Liver (tissue), 8 donors: ENCODE measurements at regions not wholly inside any gene's neighbourhood (a gene's known extent, or its start where the extent isn't known, plus 50 kb on each side); places are given as distances from the start of the nearest gene placed in this dataset.

Experiments
- DNase-seq: peaks from one replicate; pipeline ENCODE4 v3.0.0-alpha.2; 2017; ENCODE audit warnings: low spot score
- H3K27ac ChIP-seq, 2 donors: one replicate each; pipeline ENCODE4 v1.7.0; 2013; ENCODE audit warnings: inconsistent platforms in 2 of 2, low read length in 2 of 2, control low read depth in 1 of 2, low read depth in 1 of 2, mild to moderate bottlenecking in 1 of 2
- H3K27me3 ChIP-seq, 4 donors: one replicate each; pipeline versions ENCODE4 v1.6.1 to v1.7.0; 2013; ENCODE audit warnings: low read length in 3 of 4, inconsistent platforms in 1 of 4, mild to moderate bottlenecking in 1 of 4, moderate library complexity in 1 of 4; ENCODE audit not compliant: control insufficient read depth in 4 of 4, insufficient read depth in 4 of 4
- H3K36me3 ChIP-seq, 4 donors: one replicate each; pipeline versions ENCODE4 v1.6.1 to v1.7.0; 2013; ENCODE audit warnings: low read length in 3 of 4, mild to moderate bottlenecking in 3 of 4, low read depth in 1 of 4, moderate library complexity in 1 of 4; ENCODE audit not compliant: control insufficient read depth in 4 of 4, insufficient read depth in 3 of 4
- H3K4me1 ChIP-seq, 4 donors: one replicate each; pipeline versions ENCODE4 v1.6.1 to v1.7.0; 2013; ENCODE audit warnings: low read length in 3 of 4, mild to moderate bottlenecking in 3 of 4, moderate library complexity in 1 of 4; ENCODE audit not compliant: control insufficient read depth in 4 of 4, insufficient read depth in 4 of 4
- H3K4me3 ChIP-seq, 3 donors: one replicate each; pipeline versions ENCODE4 v1.6.1 to v1.7.0; 2013; ENCODE audit warnings: low read length in 3 of 3, control low read depth in 1 of 3, low read depth in 1 of 3, mild to moderate bottlenecking in 1 of 3
- H3K9ac ChIP-seq, 2 donors: one replicate each; pipeline ENCODE4 v1.7.0; 2013; ENCODE audit warnings: low read length in 2 of 2, mild to moderate bottlenecking in 2 of 2, moderate library complexity in 2 of 2, control low read depth in 1 of 2, low read depth in 1 of 2
- H3K9me3 ChIP-seq, 4 donors: one replicate each; pipeline versions ENCODE4 v1.6.1 to v1.7.0; 2013; ENCODE audit warnings: low read length in 3 of 4; ENCODE audit not compliant: control insufficient read depth in 4 of 4
- FOXA1 ChIP-seq: IDR thresholded peaks from 2 replicates; pipeline ENCODE4 v1.6.1; 2016; ENCODE audit warnings: antibody characterized with exemption
- FOXA2 ChIP-seq: IDR thresholded peaks from 2 replicates; pipeline ENCODE4 v1.6.1; 2016; ENCODE audit warnings: antibody characterized with exemption
- GABPA ChIP-seq, 2 donors: IDR thresholded peaks in 1 of 2; conservative IDR thresholded peaks in 1 of 2; 2 replicates each; pipeline ENCODE4 v1.6.1; 2016; ENCODE audit warnings: antibody characterized with exemption in 2 of 2, mild to moderate bottlenecking in 1 of 2, moderate library complexity in 1 of 2
- JUND ChIP-seq, 2 donors: IDR thresholded peaks; 2 replicates each; pipeline ENCODE4 v1.6.1; 2016; ENCODE audit warnings: antibody characterized with exemption in 2 of 2
- NR2F2 ChIP-seq: IDR thresholded peaks from 2 replicates; pipeline ENCODE4 v1.6.1; 2016; ENCODE audit warnings: antibody characterized with exemption
- RAD21 ChIP-seq, 2 donors: IDR thresholded peaks; 2 replicates each; pipeline ENCODE4 v1.6.1; 2016; ENCODE audit warnings: antibody characterized with exemption in 2 of 2, mild to moderate bottlenecking in 2 of 2
- RXRA ChIP-seq, 2 donors: IDR thresholded peaks; 2 replicates each; pipeline ENCODE4 v1.6.1; 2017 to 2018; ENCODE audit warnings: antibody characterized with exemption in 2 of 2, mild to moderate bottlenecking in 1 of 2
- SP1 ChIP-seq: IDR thresholded peaks from 2 replicates; pipeline ENCODE4 v1.6.1; 2018; ENCODE audit warnings: antibody characterized with exemption, mild to moderate bottlenecking
- YY1 ChIP-seq: IDR thresholded peaks from 2 replicates; pipeline ENCODE4 v1.6.1; 2016; ENCODE audit warnings: antibody characterized with exemption, mild to moderate bottlenecking
- WGBS: extraction: QIAGEN DNeasy Blood & Tissue Kit; methylation state at CpG from one replicate; pipeline ENCODE4 v1.1.7; 2013; 5-methylcytosine and 5-hydroxymethylcytosine counted together
- TF ChIP-seq, protein P1 (sequence below): fragments of 150-350 bp; IDR thresholded peaks from 2 replicates; pipeline ENCODE4 v1.5.1; 2017; ENCODE audit warnings: improper control_type of control experiment, low read depth, low read length; ENCODE audit not compliant: missing input control
- TF ChIP-seq, protein P2 (sequence below): IDR thresholded peaks from 2 replicates; pipeline ENCODE4 v1.6.1; 2016; ENCODE audit warnings: antibody characterized with exemption
- TF ChIP-seq, protein P3 (sequence below): IDR thresholded peaks from 2 replicates; pipeline ENCODE4 v1.6.1; 2016; ENCODE audit warnings: antibody characterized with exemption
- TF ChIP-seq, protein P4 (sequence below): IDR thresholded peaks from 2 replicates; pipeline ENCODE4 v1.6.1; 2016; ENCODE audit warnings: antibody characterized with exemption, mild to moderate bottlenecking
- TF ChIP-seq, protein P5 (sequence below): IDR thresholded peaks from 2 replicates; pipeline ENCODE4 v1.6.1; 2016; ENCODE audit warnings: antibody characterized with exemption
- donor health status: healthy.
- donor health status: healthy.
- donor health status: healthy.
- donor health status: healthy.
- donor health status: healthy.

DNA sequence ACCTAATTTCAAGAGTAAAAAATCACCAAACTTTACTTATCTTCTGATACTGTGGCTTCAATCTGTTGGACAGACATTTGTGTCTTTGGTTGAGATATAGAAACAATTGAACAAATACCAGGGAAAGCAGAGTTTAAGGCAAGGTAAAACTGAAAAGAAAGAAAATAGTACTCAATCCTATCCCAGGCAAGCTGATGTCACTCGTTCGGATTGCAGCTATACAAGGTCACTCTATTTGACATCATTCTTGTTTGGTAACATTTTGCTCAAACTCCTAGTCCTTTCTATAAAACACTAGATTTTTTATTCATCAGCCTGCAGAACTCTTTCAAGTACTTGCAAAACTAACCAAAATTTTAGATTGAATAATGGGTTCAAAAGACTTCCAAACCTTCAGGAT, 91.9 kb upstream of the ANKRD55 start:
- Histone ChIP-seq H3K9ac (no peak overlapping the region), H3K36me3 (no peaks in the 10 kb centered on the region), H3K4me1 (peaks cover 0 to 2% (median 0%) of the 10 kb centered on the region in 4 donors), H3K27me3 (no peaks in the 10 kb centered on the region), H3K9me3 (no peaks in the 10 kb centered on the region), H3K4me3 (no peak overlapping the region), H3K27ac (no peak overlapping the region)
- TF ChIP-seq, protein P1, sequence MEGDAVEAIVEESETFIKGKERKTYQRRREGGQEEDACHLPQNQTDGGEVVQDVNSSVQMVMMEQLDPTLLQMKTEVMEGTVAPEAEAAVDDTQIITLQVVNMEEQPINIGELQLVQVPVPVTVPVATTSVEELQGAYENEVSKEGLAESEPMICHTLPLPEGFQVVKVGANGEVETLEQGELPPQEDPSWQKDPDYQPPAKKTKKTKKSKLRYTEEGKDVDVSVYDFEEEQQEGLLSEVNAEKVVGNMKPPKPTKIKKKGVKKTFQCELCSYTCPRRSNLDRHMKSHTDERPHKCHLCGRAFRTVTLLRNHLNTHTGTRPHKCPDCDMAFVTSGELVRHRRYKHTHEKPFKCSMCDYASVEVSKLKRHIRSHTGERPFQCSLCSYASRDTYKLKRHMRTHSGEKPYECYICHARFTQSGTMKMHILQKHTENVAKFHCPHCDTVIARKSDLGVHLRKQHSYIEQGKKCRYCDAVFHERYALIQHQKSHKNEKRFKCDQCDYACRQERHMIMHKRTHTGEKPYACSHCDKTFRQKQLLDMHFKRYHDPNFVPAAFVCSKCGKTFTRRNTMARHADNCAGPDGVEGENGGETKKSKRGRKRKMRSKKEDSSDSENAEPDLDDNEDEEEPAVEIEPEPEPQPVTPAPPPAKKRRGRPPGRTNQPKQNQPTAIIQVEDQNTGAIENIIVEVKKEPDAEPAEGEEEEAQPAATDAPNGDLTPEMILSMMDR, result no peak
- TF ChIP-seq NR2F2 (no peak), YY1 (no peak), FOXA2 (no peak), RXRA (IDR thresholded peaks at IDR 0.05) (no peak), FOXA1 (no peak), RAD21 (IDR thresholded peaks at IDR 0.05) (no peak), SP1 (no peak), JUND (IDR thresholded peaks at IDR 0.05) (no peak), GABPA (IDR thresholded peaks at IDR 0.05 in 1 of 2, conservative IDR thresholded peaks at IDR 0.05 in 1 of 2) (no peak)
- TF ChIP-seq, protein P2, sequence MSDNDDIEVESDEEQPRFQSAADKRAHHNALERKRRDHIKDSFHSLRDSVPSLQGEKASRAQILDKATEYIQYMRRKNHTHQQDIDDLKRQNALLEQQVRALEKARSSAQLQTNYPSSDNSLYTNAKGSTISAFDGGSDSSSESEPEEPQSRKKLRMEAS, result no peak
- TF ChIP-seq, protein P3, sequence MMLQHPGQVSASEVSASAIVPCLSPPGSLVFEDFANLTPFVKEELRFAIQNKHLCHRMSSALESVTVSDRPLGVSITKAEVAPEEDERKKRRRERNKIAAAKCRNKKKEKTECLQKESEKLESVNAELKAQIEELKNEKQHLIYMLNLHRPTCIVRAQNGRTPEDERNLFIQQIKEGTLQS, result no peak
- TF ChIP-seq, protein P4, sequence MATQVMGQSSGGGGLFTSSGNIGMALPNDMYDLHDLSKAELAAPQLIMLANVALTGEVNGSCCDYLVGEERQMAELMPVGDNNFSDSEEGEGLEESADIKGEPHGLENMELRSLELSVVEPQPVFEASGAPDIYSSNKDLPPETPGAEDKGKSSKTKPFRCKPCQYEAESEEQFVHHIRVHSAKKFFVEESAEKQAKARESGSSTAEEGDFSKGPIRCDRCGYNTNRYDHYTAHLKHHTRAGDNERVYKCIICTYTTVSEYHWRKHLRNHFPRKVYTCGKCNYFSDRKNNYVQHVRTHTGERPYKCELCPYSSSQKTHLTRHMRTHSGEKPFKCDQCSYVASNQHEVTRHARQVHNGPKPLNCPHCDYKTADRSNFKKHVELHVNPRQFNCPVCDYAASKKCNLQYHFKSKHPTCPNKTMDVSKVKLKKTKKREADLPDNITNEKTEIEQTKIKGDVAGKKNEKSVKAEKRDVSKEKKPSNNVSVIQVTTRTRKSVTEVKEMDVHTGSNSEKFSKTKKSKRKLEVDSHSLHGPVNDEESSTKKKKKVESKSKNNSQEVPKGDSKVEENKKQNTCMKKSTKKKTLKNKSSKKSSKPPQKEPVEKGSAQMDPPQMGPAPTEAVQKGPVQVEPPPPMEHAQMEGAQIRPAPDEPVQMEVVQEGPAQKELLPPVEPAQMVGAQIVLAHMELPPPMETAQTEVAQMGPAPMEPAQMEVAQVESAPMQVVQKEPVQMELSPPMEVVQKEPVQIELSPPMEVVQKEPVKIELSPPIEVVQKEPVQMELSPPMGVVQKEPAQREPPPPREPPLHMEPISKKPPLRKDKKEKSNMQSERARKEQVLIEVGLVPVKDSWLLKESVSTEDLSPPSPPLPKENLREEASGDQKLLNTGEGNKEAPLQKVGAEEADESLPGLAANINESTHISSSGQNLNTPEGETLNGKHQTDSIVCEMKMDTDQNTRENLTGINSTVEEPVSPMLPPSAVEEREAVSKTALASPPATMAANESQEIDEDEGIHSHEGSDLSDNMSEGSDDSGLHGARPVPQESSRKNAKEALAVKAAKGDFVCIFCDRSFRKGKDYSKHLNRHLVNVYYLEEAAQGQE, result no peak
- TF ChIP-seq, protein P5, sequence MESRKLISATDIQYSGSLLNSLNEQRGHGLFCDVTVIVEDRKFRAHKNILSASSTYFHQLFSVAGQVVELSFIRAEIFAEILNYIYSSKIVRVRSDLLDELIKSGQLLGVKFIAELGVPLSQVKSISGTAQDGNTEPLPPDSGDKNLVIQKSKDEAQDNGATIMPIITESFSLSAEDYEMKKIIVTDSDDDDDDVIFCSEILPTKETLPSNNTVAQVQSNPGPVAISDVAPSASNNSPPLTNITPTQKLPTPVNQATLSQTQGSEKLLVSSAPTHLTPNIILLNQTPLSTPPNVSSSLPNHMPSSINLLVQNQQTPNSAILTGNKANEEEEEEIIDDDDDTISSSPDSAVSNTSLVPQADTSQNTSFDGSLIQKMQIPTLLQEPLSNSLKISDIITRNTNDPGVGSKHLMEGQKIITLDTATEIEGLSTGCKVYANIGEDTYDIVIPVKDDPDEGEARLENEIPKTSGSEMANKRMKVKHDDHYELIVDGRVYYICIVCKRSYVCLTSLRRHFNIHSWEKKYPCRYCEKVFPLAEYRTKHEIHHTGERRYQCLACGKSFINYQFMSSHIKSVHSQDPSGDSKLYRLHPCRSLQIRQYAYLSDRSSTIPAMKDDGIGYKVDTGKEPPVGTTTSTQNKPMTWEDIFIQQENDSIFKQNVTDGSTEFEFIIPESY, result no peak
- 75% methylated on average over 2 of the region's 2 CpGs for WGBS
- no peak for DNase-seq

DNA sequence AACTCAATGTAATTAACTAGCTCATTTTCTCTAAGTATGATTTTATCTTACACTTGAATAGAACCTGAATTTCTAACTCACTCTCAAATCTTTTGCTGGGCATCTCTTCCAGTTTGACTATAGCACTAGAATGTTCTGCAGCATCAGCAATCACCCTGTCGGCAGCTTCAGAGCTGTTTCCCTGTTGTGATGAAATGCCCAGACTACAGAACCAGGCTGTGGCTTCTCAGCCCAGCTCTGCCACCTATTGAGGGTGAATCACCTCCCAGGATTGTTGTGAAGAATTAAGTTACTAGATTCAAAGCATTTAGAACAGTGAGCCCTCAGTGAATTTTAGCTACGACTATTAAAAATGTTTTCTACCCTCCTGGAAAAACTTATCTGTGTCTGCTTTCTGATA, 90.4 kb upstream of the ANKRD55 start:
- no peak overlapping the region for H3K9ac ChIP-seq
- no peak for DNase-seq
- H3K36me3 ChIP-seq, result no peaks in the 10 kb centered on the region
- no peak for TF ChIP-seq GABPA (IDR thresholded peaks at IDR 0.05 in 1 of 2, conservative IDR thresholded peaks at IDR 0.05 in 1 of 2)
- peak; percentile 22 to 27 for TF ChIP-seq RAD21 (IDR thresholded peaks at IDR 0.05)
- H3K27ac ChIP-seq, result no peak overlapping the region
- H3K4me3 ChIP-seq, result no peak overlapping the region
- no peaks in the 10 kb centered on the region for H3K27me3 ChIP-seq
- no peaks in the 10 kb centered on the region for H3K9me3 ChIP-seq
- H3K4me1 ChIP-seq, result no peaks in the 10 kb centered on the region
- 70% methylated on average over 2 of the region's 2 CpGs for WGBS
